AG09319 (cell line): ENCODE measurements at regions not wholly inside any gene's neighbourhood (a gene's known extent, or its start where the extent isn't known, plus 50 kb on each side); places are given as distances from the start of the nearest gene placed in this dataset.
"Not testable (repeated sequence)": the region's sequence is repeated elsewhere in the genome, so short reads cannot be mapped to it uniquely, and the experiment has no call there.

Experiments used
- DNase-seq: peaks from one replicate; pipeline ENCODE4 v3.0.0-alpha.2; 2010; ENCODE audit warnings: low read depth; ENCODE audit errors: extremely low read depth
- TF ChIP-seq, protein P1 (sequence below): IDR thresholded peaks from 2 replicates; pipeline ENCODE4 v1.5.1; 2011; ENCODE audit warnings: low read depth, mild to moderate bottlenecking, inconsistent platforms, low read length, moderate library complexity

GRCh38 chr16:29264080-29264837, 142.3 kb downstream of the NPIPB11 start:
- DNase-seq = not testable (repeated sequence)

- DNase-seq = not testable (repeated sequence)
Observed at GRCh38 chr16:29262725-29263124, 143.8 kb downstream of the NPIPB11 start.

DNA sequence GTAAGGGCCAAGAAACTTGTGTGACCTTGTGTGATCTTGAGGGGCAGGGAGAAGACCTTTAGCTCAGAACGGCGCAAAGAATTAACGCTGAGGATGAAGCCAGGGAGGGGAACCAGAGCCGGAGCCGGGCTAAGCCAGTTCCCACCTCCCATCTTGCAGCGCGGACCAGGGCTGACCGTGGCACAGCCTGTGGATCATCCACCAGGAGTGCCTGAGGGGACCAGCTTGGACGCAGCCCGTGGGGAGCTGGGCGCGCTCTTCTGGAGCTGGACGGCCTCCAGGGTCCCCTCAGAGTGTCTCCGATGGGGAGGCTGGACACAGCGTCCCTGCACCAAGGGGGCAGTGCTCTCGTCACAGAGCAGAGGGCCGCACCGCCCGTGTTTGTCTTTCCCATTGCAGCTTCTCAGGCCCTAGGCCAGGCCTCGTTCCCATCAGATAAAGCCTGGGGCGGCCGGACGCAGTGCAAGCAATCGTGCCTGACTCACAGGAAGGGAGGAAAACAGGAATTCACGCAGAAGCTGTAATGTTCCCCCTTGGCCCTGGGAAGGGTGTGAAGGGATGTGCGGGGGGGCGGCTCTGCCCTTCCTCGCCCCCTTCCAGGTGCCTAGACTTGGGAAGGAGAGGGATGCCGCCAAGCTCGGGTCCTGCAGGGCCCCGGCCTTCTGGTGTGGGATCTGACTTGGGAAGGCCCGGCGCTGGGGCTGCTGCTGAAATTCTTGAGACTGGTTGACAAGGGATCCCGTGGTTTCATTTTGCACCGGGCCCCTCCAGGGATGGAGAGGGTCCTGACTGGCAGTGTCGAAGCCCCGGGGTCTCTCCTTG, 144.9 kb downstream of the NPIPB11 start:
- not testable (repeated sequence) for DNase-seq

DNA sequence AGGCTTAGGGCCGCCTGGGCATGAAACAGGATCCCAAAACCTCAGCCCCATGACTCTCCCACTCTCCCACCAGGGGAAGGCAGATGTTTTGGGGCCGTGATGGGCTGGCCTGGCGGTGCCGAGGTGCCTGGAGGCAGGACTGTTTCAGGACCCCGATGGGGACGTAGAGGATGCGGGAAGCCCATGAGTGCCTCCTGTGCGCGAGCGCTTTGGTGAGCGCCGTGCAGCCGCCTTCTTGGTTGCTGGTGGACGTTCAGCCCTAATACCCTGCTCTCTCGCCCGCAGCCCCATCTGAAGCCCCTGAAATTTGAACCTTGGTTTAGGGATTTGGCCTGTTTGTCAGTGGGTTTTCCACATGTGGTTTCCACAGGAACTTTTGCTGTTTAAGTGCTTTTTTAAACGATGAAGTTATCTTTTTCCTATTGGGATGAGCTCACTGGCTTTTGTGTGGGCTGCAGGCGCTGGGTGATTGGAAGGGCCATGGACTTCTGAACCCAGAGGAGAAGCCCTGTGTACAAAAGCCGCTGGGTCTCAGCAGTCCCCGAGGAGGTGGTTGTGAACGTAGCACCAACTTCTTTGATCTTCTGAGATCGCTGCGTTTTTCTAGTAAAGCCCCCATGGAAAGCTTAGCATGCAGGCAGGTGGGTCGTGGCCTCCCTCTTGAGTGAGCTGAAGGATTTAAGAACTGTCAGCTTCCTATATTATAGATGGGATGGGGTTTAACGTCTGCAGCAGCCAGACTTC, 145.7 kb downstream of the NPIPB11 start:
- DNase-seq = not testable (repeated sequence)

- DNase-seq = not testable (repeated sequence)
Observed at GRCh38 chr16:29259635-29260457, 146.7 kb downstream of the NPIPB11 start.

- not testable (repeated sequence) for DNase-seq
Observed at GRCh38 chr16:29258946-29259634, 147.4 kb downstream of the NPIPB11 start.

- TF ChIP-seq, protein P1, sequence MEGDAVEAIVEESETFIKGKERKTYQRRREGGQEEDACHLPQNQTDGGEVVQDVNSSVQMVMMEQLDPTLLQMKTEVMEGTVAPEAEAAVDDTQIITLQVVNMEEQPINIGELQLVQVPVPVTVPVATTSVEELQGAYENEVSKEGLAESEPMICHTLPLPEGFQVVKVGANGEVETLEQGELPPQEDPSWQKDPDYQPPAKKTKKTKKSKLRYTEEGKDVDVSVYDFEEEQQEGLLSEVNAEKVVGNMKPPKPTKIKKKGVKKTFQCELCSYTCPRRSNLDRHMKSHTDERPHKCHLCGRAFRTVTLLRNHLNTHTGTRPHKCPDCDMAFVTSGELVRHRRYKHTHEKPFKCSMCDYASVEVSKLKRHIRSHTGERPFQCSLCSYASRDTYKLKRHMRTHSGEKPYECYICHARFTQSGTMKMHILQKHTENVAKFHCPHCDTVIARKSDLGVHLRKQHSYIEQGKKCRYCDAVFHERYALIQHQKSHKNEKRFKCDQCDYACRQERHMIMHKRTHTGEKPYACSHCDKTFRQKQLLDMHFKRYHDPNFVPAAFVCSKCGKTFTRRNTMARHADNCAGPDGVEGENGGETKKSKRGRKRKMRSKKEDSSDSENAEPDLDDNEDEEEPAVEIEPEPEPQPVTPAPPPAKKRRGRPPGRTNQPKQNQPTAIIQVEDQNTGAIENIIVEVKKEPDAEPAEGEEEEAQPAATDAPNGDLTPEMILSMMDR = peak; percentile 20; the same call in 1 of the 2 replicates
- DNase-seq = not testable (repeated sequence)
Observed at GRCh38 chr16:29257419-29258336, 148.8 kb downstream of the NPIPB11 start.

DNA sequence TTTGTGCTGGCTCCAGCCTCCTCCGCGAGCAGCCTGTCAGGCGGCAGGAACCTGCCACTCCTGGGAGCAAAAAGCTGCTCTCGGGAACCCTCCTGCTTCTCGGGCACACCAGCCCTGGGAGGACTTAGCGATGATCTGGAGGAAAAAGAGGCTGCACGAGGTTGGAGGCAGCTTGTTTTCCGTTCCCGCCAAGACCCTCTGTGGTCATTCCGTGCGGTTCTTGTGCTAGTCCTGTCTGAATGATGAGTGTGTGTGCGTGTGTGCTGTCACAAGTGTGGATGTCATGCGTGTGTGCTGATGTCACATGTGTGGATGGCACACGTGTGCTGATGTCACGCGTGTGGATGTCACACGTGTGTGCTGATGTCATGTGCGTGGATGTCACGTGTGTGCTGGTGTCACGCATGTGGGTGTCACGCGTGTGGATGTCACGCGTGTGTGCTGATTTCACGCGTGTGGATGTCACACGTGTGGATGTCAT, 150.0 kb downstream of the NPIPB11 start:
- TF ChIP-seq, protein P1 = no peak
- DNase-seq = no peak

DNA sequence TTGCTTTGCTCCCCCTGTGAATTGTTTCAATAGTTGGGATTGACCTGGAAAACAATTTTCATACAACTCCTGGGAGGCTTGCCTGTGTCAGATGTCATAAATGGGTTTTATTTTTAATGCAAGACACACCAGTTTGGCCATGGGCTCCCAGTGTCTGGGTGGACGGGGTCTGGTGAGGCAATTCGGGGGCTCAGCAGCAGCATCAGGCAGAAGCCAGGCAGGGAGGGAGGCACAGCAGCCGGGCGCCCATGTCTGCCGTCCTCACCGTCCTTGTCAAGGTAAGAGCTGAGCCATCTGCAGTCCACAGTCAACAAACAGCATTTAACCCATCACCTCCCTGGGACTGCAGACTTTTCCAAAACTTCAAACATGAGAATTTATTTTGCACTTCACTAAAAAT, 150.6 kb downstream of the NPIPB11 start:
- DNase-seq = not testable (repeated sequence)

DNA sequence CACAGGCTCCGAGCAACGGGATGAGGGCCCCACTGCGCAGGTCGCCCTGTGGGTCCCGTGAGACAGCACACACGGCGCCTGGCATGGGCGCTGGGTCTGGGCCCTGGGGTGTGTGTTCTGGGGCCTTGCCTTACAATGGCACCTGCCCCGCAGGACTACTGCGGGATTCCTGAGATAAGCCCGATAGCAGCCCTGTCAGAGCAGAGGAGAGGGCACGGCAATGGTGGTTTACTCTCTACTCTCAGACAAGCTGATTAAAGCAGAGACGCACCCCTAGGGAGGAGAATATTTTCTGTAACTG, 151.1 kb downstream of the NPIPB11 start:
- DNase-seq = not testable (repeated sequence)
